SKM-1 (cell line): ENCODE measurements at regions not wholly inside any gene's neighbourhood (a gene's known extent, or its start where the extent isn't known, plus 50 kb on each side); places are given as distances from the start of the nearest gene placed in this dataset.
"Not testable (repeated sequence)": the region's sequence is repeated elsewhere in the genome, so short reads cannot be mapped to it uniquely, and the experiment has no call there.

Experiments used
- DNase-seq: peaks from one replicate; lab custom pipeline; 2025; ENCODE audit not compliant: unreplicated experiment; lab: John Stamatoyannopoulos, UW

DNA sequence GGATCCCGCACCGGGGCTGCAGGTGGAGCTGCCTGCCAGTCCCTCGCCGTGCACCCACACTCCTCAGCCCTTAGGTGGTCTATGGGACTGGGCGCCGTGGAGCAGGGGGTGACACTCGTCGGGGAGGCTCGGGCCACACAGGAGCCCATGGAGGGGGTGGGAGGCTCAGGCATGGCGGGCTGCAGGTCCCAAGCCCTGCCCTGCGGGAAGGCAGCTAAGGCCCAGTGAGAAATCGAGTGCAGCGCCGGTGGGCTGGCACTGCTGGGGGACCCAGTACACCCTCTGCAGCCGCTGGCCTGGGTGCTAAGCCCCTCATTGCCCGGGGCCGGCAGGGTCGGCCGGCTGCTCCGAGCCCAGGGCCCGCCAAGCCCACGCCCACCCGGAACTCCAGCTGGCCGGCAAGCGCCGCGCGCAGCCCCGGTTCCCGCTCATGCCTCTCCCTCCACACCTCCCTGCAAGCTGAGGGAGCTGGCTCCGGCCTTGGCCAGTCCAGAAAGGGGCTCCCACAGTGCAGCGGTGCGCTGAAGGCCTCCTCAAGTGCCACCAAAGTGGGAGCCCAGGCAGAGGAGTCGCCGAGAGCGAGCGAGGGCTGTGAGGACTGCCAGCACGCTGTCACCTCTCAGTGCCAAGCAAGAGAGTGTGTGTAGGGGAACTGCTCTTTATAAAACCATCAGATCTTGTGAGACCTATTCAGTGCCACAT is 845.1 kb downstream of the CDH18 start:
- DNase-seq, result not testable (repeated sequence)

DNA sequence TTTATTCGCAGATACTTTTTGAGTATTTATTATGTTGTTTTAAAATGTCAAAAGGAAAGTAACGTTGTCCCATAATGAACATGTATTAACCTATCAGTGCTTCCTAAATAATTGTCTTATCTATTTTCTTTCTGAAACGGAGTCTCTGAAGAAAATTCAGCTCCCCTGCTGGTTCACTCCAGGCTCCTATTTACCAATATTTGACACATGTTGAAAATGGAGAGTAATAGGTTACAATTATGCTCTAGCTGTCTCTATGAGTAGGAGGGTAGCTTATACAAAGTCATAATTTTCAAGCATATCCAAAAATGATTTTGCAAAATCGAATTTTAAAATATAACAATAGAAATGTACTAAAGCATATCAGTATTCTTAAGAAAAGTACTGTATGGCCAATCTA is 844.1 kb downstream of the CDH18 start:
- DNase-seq, result no peak

DNA sequence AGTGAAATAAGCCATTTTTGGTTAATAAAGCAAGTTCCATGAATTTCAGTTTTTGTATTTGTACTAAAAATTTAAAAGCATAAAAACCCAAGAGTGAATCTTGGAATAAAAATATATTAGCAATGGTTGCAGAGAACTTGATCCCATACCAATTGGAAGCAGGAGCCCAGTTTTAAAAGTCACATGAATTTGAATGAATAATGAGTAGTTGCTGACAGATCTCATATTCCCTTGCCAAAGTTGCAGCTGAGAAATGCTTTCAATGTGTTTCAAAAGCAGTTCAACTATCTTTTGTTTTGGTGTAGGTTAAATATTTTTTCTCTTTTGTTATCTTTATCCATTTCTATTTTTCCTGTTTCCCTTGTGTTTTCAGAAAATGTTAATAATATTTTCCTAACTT is 818.6 kb downstream of the CDH18 start:
- no peak for DNase-seq

DNA sequence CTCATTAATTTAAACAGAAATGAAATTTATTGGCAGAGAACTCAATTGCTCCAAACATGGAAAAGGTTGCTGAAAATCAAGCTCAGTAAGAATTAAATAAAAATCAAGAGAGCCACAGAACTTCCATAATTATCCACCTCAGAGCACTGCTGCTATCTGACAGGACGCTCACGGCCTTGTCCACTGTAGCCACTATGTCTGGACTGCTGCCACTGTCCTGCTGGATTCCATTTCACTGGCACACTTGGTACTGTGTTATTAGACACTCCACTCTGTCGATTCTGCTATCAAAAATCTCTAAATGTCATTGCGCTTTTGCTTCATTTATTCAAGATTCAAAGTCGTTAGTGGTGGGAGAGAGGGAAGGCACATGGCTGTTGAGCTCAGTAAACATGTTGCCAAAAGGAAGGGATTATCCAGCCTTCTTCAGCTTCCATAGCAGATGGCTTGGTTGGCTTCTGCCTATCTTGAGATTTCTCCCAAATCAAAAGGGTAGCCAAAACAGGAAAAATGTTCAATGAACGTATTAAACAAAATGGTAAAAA is 815.0 kb downstream of the CDH18 start:
- DNase-seq, result no peak

DNA sequence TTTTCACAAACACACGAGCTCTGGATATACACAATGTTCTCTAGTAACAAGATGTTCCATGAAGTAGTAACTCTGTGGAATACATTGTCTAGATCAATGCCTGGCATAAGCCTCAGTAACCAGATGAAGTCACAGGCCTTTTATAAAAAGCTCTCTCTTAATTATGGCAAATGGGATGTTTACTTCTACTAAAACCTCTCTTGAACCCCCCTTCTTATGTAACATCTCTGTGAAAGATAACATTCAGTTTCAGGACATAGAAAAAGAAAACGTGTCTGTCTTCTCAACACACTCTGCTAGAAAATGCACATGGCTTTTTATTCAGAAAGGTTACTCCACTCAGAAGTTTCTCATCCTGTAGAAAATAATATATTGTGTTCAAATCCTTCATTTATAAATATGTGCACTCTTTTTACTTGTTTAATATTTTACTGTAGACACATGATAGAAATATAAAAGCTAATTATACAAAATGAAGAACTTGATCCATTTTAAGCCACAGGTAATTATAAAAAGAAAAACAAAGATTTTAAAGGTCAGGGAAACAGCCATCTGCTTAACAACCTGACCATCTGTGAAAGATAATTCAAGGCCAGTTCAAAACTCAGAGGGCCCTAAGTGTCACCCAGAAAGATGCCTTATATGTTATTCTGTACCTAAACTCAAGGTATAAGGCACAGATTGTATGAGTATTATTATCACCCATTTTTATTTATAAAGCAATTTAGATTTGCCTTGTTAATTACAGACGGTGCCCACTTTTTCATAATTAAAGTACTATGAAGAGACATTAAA is 812.0 kb downstream of the CDH18 start:
- DNase-seq, result no peak

DNA sequence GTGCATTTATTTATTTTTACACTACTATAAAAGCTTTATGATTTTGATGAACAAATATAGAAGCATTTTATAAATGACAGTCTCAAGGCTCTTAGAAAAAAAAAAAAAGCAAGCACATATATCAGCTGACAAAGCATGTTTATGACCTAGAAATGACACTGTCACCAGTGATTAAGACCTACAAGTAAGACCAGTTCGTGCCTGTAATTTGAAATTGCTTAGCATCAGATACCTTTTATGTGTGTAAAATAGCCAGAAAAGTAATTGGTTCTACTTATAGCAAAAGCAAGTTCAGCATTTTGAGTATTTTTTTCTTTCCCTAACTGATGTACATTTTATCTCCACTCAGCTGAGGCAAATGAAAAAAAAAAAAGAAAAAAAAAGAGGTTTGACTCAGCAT is 808.4 kb downstream of the CDH18 start:
- DNase-seq, result no peak

DNA sequence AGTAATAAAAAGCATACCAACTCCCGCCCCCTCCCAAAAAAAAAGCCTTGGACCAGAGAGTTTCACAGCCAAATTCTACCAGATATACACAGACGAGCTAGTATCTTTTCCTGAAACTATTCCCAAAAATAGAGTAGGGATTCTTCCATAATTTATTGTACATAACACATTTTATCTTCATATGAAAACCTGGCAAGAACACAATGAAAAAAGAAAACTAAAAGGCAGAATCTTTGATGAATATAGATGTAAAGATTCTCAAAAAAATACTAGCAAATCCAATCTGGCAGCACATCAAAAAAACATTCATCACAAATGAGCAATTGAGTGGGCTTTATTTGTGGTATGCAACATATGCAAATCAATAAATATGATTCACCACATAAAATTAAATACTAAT is 798.8 kb downstream of the CDH18 start:
- no peak for DNase-seq

DNA sequence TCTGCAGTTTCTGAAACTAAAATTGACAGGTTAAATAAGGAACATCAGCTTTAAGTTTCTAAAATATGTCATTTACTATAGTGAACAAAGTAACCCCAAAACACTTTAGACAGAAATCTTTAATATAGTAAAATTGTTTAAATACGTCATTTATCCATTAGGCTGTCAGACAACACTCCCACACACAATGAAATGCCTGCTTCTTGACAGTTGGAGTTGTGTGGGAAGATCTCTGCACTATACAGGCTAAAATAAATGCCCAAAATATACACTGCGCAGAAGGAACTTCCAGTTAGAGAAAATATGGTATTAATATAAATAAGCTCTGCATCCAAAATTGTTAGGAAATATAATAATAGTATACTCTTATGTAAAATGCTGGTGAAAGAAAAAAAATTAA is 794.4 kb downstream of the CDH18 start:
- no peak for DNase-seq

DNA sequence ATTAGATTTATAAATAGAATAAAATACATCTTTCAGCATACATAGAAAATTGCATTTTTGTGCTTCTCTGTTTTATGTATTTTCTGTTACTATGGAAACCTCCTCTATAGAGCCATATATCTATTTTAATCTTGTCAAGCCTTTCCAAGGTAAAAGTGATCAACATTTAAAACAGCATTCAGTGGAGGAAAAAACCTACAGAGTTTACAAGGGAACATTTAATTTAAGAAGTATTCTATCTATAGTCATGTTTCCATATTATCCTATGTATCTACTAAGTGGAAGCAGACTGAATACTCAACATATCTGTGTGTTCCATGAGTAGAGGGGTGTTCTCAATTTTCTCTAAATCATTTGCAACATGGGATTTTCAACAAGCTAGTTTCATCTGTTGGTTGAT is 791.4 kb downstream of the CDH18 start:
- no peak for DNase-seq

DNA sequence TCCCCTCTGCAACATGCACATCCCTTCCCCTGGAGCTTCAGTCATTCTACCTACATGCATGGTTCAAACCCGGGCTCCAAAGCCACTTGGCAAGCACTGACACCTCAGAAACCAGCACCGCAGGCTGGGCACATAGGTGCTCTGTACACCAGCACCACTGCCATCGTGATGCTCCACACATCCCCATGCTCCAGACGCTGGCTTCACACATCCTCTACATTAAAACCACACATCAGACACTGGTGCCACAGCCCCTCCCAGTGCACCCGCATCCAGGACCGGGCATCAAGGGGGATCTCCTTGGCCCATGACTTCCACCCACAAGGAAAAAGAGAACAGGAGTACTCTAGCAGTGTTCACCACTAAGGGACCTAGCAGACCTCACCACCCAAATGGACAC is 787.7 kb downstream of the CDH18 start:
- no peak for DNase-seq

DNA sequence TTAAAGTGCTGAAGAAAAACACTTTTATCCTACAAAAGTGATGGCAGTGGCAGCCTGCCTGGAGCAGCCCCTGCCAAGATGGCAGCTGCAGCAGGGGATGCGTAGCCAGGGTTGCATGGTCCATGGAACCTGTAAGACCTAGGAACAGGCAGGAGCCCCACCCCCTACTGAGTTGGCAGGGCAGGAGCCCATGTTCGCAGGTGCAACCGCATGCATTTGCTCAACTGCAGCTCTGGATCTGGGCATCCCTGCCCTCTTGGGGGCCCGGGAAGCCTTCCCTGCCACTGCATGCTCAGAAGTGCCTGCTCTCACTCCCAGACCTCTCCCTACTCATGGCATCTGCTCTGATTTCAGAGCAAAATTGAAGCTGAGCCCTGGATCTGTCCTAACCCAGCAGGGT is 779.6 kb downstream of the CDH18 start:
- no peak for DNase-seq

DNA sequence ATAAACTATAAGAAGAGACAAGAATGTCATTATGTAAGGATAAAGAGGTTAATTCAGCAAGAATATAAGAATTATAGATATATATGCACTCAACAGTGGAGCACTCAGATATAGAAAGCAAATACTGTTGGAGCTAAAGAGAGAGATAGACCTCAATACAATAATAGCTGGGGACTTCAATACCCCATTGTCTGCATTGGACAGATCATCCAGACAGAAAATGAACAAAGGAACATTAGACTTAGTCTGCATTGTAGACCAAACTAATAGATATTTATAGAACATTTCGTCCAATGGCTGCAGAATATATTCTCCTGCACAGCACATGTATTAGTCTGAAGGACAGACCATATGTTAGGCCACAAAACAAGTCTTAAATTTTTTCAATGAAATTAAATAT is 777.1 kb downstream of the CDH18 start:
- no peak for DNase-seq

DNA sequence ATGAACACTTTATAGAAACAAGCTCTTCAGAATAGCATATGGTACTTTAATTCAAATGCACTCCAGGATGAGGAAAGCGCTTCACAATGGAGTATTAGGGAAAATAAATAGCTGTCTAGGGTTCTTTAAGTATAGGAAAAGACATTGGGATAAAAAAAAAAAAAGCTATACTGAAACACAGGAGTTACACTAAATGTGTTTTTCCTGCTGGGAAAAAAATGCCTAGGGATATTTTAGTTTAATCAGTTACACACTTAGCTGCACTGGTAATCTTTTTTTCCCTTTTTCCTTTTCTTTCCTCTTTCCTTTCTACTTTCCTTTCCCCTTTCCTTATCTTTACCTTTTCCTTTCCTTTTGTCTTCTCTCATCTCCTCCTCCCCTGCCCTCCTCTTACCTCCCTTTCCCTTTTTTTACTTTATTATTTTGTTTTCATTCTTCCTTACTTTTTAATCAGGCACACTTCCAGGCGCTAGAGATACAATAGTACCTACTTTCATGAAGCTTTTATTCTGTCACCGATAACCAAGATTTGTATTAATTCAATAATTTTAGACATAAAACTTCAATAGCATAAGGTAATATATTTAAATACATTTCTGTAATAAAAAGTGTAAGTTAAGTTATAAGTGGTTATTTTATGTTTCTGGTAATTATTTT is 758.7 kb downstream of the CDH18 start:
- no peak for DNase-seq

DNA sequence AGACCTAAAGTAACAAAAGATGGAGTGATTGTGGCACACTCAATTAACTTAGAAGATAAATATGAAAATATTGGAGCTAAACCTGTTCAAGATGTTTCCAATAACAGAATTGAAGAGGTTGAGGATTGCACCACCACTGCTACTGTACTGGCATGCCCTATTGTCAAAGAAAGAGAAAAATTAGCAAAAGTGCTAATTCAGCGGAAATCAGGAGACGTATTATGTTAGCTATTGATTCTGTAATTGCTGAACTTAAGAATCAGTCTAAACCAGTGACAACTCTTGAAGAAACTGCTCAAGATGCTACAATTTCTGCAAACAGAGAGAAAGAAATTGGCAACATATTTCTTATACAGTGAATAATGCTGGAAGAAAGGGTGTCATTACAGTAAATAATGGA is 754.4 kb downstream of the CDH18 start:
- no peak for DNase-seq

DNA sequence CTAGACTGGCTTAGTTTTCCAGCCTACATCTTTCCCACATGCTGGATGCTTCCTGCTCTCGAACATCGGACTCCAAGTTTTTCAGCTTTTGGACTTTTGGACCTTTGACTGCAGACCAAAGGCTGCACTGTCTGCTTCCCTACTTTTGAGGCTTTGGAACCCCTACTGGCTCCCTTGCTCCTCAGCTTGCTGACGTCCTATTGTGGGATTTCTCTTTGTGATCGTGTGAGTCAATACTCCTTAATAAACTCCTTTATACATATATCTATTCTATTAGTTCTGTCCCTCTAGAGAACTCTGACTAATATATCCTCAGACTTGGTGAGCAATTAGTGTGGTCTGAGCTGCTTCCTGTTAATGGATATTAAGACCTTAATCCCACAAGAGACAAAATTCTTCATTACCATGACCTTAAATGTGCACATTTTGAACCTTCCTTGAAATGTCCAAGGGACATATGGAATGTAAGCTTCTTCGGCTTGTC is 752.9 kb downstream of the CDH18 start:
- DNase-seq, result no peak

DNA sequence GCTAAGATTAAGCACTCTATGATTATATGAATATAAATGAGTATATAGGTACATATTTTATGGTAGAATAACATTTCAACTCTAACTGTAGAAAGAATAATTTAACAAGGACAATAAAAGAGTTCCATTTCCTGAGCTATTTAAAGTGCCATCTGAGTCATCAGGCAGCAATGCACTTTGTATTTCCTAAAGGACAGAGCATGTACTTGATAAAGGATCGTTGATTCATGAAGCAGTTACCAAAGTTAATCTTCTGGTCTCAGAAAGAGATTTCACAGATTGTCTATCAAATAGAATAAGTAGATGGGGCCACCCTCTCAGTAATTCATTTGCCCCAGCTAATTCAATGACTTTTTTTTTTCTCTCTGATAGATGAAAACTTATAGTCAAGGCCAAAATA is 747.8 kb downstream of the CDH18 start:
- DNase-seq, result no peak

DNA sequence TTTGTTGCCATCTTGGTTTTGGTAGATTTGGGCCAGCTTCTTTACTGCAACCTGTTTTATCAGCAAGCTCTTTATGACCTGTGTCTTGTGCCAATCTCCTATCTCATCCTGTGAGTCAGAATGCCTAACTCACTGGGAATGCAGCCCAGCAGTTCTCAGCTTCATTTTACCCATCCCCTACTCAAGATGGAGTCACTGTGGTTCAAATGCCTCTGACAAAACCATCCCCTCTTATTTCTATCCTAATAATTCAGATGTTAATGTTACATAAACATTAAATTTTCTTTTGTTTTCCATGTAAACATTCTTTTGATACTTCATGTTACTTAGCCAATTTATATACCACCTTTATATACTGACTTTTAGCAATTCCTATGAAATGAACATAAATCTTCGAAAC is 746.3 kb downstream of the CDH18 start:
- DNase-seq, result no peak

DNA sequence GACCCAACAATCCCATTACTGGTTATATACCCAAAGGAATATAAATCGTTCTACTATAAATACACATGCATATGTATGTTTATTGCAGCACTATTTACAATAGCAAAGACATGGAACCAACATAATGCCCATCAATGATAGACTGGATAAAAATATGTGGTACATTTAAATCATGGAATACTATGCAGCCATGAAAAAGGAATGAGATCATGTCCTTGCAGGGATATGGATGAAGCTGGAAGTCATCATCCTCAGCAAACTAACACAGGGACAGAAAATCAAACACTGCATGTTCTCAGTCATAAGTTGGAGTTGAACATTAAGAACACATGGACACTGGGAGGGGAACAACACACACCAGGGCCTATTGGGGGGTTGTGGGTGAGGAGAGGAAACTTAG is 741.8 kb downstream of the CDH18 start:
- DNase-seq, result not testable (repeated sequence)

DNA sequence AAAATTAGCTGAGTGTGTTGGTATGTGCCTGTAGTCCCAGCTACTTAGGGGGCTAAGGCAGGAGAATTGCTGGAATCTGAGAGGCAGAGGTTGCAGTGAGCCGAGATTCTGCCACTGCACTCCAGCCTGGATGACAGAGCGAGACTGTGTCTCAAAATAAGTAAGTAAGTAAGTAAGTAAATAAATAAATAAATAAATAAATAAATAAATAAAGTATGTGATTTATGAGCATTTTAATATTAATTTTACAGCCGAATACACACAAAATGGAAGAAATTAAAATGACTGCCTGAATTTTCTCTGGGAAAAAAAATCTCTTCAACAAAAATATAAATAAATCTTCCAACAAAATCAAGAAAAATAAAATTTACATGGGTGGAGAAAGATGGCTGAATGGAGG is 740.7 kb downstream of the CDH18 start:
- no peak for DNase-seq

DNA sequence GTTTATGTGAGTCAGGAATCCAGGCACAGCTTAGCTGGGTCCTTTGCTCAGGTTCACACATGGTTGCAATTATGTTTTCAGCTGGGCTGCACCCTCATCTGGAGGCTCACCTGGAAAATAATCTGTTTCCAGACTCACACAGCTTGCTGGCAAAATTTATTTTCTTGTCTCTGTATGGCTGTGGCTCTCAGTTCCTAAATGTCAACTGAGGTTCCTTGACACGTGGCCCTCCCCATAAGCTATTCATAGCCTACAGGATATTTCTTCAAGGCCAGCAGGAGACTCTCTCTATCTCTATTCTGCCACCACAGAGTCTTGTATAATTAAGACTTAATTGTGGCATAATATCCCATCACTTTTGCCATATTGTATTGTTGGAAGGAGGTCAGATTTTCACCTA is 732.0 kb downstream of the CDH18 start:
- no peak for DNase-seq

DNA sequence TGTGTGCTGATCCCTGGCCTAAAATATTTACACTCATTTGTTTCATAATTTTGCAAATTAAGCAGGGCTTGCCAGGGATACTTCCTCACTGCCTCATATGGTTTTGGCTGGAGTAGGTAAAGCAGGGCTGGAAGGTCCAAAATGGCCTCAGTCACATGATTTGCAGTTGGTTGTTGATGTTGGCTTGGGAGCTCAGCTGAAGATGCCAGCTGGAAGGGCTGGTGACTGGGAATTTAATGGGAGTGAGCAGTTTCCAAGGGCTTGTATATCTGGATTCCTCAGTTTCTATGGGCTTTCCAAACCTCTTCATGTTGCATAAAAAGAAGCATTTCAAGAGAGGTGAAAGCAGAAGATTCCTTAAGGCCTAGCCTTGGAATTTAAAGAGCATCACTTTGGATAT is 729.3 kb downstream of the CDH18 start:
- DNase-seq, result no peak

DNA sequence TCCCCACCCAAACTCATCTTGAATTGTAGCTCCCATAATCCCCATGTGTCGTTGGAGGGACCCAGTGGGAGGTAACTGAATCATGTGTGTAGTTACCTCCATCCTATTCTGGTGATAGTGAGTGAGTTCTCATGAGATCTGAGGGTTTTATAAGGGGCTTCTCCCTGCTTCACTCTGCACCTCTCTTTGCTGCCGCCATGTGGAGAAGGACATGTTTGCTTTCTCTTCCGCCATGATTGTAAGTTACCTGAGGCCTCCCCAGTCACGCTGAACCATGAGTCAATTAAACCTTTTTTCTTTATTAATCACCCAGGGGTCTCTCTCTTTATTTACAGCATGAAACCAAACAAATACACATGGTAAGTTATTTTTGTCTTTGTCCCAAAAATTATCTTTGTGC is 726.1 kb downstream of the CDH18 start:
- no peak for DNase-seq
